Suprapubic skin (tissue), 4 donors: ENCODE measurements at regions not wholly inside any gene's neighbourhood (a gene's known extent, or its start where the extent isn't known, plus 50 kb on each side); places are given as distances from the start of the nearest gene placed in this dataset.

Experiments
- CTCF ChIP-seq, 2 donors: fragments of 200-600 bp in 1 of 2; fragments of 450-650 bp in 1 of 2; sonication (generic) in 1 of 2; IDR thresholded peaks; one replicate each; pipeline ENCODE4 v1.5.1; 2016 to 2019; ENCODE audit warnings: antibody characterized with exemption in 2 of 2, mild to moderate bottlenecking in 1 of 2, moderate library complexity in 1 of 2
- POLR2A ChIP-seq, 2 donors: fragments of 450-650 bp; IDR thresholded peaks; one replicate each; pipeline ENCODE4 v1.6.1; 2017; ENCODE audit warnings: antibody characterized with exemption in 2 of 2, mild to moderate bottlenecking in 2 of 2, moderate library complexity in 2 of 2
- POLR2AphosphoS5 ChIP-seq, 3 donors: sonication (generic); formaldehyde crosslinking; IDR thresholded peaks; one replicate each; pipeline ENCODE4 v1.6.1; 2017; ENCODE audit warnings: antibody characterized with exemption in 3 of 3

DNA sequence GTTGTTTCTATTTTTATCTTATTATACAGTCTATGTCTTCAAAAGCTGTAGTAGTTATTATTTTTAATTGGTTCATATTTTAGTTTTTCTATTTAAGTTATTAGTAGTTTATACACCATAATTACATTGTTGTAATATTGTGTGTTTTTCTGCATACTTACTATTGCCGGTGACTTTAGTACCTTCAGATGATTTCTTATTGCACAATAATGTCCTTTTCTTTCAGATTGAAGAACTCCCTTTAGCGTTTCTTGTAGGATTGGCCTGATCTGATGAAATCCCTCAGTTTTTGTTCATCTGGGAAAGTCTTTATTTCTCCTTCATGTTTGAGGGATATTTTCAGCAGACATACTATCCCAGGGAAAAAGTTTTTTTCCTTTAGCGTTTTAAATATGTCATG lies 74.3 kb upstream of the CREB5 start:
- TF ChIP-seq CTCF (IDR thresholded peaks at IDR 0.05) (no peak), POLR2AphosphoS5 (IDR thresholded peaks at IDR 0.05) (no peak), POLR2A (IDR thresholded peaks at IDR 0.05) (no peak)
